HUES6 (cell line): ENCODE measurements at regions not wholly inside any gene's neighbourhood (a gene's known extent, or its start where the extent isn't known, plus 50 kb on each side); places are given as distances from the start of the nearest gene placed in this dataset.

Experiments
- H3K27ac ChIP-seq: 2 replicates; pipeline ENCODE4 v1.7.0; 2013; ENCODE audit warnings: low read depth, mild to moderate bottlenecking, low read length, inconsistent platforms
- H3K27me3 ChIP-seq: 2 replicates; pipeline ENCODE4 v1.6.1; 2013; ENCODE audit warnings: low read length; ENCODE audit not compliant: control insufficient read depth, insufficient read depth
- H3K36me3 ChIP-seq: 2 replicates; pipeline ENCODE4 v1.6.1; 2013; ENCODE audit warnings: low read length; ENCODE audit not compliant: control insufficient read depth, insufficient read depth
- H3K4me1 ChIP-seq: 2 replicates; pipeline ENCODE4 v1.6.1; 2013; ENCODE audit warnings: low read length; ENCODE audit not compliant: control insufficient read depth, insufficient read depth
- H3K4me3 ChIP-seq: 2 replicates; pipeline ENCODE4 v1.5.1; 2013; ENCODE audit warnings: low read depth, low read length
- H3K9ac ChIP-seq: one replicate; pipeline ENCODE4 v1.6.1; 2013; ENCODE audit warnings: mild to moderate bottlenecking, low read length
- H3K9me3 ChIP-seq: 2 replicates; pipeline ENCODE4 v1.6.1; 2013; ENCODE audit warnings: low read depth, low read length; ENCODE audit not compliant: control insufficient read depth, insufficient read depth

DNA sequence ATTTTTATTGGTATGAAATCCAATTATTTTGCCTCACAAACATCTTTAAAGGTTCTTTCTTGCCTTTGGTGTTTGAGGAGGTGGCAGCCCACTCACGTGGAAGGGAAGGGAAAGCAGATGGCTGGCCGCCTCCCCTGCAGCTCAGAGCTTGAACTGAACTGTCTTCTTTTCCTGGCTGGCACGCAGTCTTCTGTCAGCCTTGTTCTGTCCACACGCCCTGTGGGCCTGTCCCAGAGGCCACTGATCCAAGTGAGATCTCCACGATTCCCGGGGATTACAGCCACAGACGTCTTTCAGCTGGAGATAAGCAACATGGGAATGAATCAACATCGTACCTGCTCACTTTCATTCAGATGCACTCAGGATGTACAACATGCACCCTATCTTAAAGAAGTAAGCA, 73.3 kb downstream of the TMEM18 start:
- Histone ChIP-seq H3K9me3 (no peaks in the 10 kb centered on the region; the same call in 1 of the 2 replicates), H3K9ac (no peak overlapping the region), H3K4me1 (no peaks in the 10 kb centered on the region), H3K4me3 (no peak overlapping the region), H3K27me3 (no peaks in the 10 kb centered on the region), H3K36me3 (no peaks in the 10 kb centered on the region), H3K27ac (no peak overlapping the region)

DNA sequence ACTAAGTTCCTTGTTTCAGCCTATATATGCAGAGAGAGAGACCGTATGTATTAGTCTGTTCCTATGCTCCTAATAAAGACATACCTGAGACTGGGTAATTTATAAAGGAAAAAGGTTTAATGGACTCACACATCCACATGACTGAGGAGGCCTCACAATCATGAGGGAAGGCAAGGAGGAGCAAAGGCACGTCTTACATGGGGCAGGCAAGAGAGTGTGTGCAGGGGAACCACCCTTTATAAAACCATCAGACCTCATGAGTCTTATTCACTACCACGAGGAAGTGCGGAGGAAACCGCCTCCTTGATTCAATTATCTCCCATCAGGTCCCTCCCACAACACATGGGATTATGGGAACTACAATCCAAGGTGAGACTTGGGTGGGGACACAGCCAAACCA, 73.8 kb downstream of the TMEM18 start:
- Histone ChIP-seq H3K27ac (no peak overlapping the region), H3K9ac (no peak overlapping the region), H3K9me3 (no peaks in the 10 kb centered on the region; the same call in 1 of the 2 replicates), H3K36me3 (no peaks in the 10 kb centered on the region), H3K4me1 (no peaks in the 10 kb centered on the region), H3K27me3 (no peaks in the 10 kb centered on the region), H3K4me3 (no peak overlapping the region)

DNA sequence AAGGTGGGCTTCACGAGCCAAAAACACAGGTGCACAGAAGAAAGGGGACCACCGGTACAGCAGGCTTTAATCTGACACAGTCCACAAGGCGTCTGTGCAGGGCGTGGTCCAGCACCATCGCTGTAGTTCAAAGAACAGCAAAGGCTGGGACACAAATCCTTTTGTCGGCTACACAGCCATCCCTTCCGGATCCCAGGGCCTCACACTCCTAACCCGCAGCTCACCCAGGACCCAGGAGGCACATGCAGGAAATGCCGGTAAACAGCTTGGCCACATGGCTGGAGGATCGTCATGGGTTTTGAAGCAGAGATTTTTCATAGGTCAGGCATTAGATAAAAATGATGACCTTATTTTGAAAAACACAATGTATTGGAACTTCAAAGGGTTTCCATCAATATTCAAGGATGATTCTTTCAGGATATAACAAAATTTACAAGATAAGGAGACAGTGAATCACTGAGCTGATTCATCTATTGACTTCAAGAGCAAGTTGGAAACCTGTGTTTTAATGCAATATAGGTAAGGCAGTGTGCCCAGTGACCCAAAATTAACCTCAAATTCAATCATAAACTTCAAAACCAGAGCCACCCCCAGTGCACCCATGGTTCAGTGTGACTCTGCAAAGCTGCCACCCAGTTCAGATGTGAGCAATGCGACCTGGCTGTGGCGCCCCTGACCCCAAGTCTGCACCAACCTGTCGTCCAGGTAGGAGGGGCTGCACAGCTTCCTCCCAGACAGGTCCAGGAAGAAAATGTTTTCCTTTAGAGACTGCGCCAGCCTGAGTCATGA, 74.4 kb downstream of the TMEM18 start:
- Histone ChIP-seq H3K4me3 (no peak overlapping the region), H3K4me1 (no peaks in the 10 kb centered on the region), H3K27ac (no peak overlapping the region), H3K9ac (no peak overlapping the region), H3K36me3 (no peaks in the 10 kb centered on the region), H3K9me3 (no peaks in the 10 kb centered on the region; the same call in 1 of the 2 replicates), H3K27me3 (no peaks in the 10 kb centered on the region)

DNA sequence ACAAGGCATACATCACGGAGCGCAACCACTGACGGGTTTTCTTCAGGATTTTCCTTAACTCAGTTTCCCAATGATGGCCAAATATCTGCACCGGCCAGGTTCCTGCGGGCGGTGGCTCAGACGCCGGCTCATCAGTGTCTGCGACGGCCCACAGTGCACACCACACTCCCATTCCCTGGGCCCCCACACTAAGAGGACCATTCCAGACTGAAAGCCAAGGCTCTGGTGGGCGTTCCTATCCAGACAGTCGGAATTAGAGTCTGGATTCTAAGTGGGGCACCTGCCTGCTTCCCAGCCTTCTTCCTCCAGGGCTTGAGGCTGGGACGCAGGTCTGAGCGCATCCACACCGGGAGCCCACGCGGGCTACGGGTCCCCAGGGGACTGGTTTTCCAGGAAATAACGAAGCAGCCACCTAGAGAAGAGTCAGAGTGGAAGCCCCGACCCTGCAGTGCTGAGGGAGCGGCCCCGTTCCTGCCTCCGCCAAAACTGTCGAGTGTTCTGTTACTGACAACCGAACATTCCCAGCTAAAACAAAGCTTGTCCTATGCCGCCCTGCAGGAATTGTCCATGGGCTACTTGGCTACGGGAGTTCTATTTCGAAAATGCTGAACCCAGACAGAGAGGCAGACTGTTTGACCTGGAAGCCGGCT, 75.3 kb downstream of the TMEM18 start:
- no peaks in the 10 kb centered on the region for H3K4me1 ChIP-seq
- H3K9me3 ChIP-seq, result no peaks in the 10 kb centered on the region; the same call in 1 of the 2 replicates
- no peak overlapping the region for H3K9ac ChIP-seq
- no peaks in the 10 kb centered on the region for H3K36me3 ChIP-seq
- H3K27me3 ChIP-seq, result no peaks in the 10 kb centered on the region
- H3K4me3 ChIP-seq, result no peak overlapping the region
- H3K27ac ChIP-seq, result no peak overlapping the region

DNA sequence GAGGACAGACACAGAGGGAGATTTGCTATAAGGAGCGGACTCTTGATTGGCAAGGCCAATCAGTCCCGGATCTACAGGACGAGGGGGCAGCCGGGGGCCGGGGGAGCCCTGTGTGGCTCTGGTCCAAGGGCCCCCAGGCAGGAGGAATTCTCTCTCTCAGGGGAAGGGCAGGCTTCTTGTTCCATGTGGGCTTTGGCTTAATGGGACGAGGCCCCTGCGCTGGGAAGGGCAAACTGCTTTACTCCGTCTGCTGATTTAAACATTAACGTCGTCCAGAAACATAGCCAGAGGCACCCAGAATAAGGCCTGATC, 75.9 kb downstream of the TMEM18 start:
- H3K4me3 ChIP-seq, result no peak overlapping the region
- H3K4me1 ChIP-seq, result no peaks in the 10 kb centered on the region
- H3K27me3 ChIP-seq, result no peaks in the 10 kb centered on the region
- H3K9ac ChIP-seq, result no peak overlapping the region
- H3K36me3 ChIP-seq, result no peaks in the 10 kb centered on the region
- no peak overlapping the region for H3K27ac ChIP-seq
- H3K9me3 ChIP-seq, result no peaks in the 10 kb centered on the region; the same call in 1 of the 2 replicates

DNA sequence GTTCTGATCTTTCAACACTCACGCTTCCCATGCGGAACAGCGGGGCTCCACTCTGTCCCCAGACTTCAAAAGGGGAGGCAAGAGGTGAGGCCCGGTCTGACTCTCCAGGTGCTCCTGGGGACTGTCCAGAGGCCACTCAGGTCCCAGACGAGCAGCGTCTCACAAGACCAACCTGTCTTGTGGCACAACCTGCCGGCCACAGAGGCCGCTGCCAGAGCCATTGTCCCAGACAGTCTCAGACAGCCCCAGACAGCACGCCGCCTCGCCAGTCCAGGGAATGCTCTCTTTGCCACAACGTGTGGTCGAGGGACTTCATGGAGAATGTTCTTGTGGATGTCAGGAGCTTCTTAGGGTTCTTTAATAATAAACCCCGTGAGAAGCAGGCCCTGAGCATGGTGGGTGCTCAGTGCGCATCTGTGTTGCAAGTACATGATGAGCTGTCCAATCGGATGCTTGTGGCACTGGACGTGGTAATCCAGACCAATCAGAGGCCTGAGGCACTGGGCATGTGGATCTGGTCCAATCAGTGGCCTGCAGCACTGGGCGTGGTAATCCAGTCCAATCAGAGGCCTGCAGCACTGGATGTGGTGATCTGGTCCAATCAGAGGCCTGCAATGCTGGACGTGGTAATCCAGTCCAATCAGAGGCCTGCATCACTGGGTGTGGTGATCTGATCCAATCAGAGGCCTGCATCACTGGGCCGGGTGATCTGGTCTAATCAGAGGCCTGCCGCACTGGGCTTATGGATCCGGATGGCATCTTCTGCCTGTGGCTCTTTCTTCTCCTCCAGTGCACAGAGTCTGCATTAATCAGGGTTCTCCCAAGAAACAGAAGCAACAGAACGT, 76.4 kb downstream of the TMEM18 start:
- no peak overlapping the region for H3K27ac ChIP-seq
- no peaks in the 10 kb centered on the region for H3K27me3 ChIP-seq
- H3K36me3 ChIP-seq, result no peaks in the 10 kb centered on the region

DNA sequence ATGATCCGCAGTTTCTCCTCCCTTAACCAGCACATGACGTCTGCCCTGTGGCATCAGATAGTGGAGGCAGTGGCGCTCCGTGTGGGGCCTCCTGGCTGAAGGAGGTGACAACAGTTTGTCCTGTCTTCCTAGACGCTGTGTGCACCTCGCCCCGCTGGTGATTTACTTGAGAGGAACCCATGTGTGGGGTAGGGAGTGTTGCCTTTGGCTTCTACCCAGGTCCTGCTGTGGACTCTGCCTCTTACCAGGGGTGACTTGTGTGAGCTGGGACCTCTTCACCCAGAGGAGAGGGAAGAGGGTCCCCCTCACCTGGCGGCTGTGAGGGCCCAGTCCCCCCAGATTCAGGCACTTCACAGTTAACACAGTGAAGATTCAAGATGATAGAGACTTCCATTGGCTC, 77.6 kb downstream of the TMEM18 start:
- Histone ChIP-seq H3K27me3 (no peaks in the 10 kb centered on the region), H3K36me3 (no peaks in the 10 kb centered on the region), H3K4me1 (no peaks in the 10 kb centered on the region), H3K9ac (no peak overlapping the region), H3K4me3 (no peak overlapping the region), H3K27ac (no peak overlapping the region), H3K9me3 (no peaks in the 10 kb centered on the region)

More for the DNA sequence above, 76.4 kb downstream of the TMEM18 start:
- Histone ChIP-seq H3K4me3 (no peak overlapping the region), H3K4me1 (no peaks in the 10 kb centered on the region), H3K9me3 (no peaks in the 10 kb centered on the region; the same call in 1 of the 2 replicates), H3K9ac (no peak overlapping the region)

DNA sequence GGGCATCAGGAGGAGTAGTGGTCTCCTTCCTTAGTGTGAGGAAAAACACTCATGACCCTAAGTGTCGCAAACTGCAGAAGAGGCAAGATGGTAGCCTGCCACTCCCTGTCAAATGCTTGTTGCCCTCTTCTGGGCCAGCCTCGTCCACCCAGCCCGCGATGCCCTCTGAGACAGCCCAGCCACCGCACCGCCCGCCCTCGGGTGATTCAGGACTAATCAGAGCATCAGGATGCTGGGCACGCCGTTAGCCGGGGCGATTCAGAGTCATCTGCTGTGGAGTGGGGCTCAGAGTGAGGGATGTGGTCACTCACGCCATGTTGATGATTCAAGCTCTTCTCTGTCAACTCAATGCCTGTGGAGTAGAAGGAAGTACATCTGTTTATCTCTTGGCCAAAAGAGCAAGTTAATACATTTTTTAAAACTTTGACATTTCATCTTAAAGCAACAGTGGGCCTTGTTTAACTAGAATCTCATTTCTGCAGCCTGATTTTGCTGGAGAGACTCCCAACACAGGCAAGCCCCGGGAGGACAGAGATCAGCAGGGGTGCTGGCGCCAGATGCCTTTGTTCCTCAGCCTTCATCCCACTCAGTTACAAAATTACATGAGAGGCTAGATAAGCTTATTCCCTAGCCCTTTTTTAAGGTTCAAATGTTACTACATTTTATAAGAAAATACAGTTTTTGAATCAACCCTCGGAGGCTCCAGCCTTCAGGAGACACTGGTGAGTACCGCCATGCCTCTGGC, 79.0 kb downstream of the TMEM18 start:
- Histone ChIP-seq H3K27ac (no peak overlapping the region), H3K4me1 (no peaks in the 10 kb centered on the region), H3K9ac (no peak overlapping the region), H3K9me3 (no peaks in the 10 kb centered on the region), H3K4me3 (no peak overlapping the region), H3K27me3 (no peaks in the 10 kb centered on the region), H3K36me3 (no peaks in the 10 kb centered on the region)

DNA sequence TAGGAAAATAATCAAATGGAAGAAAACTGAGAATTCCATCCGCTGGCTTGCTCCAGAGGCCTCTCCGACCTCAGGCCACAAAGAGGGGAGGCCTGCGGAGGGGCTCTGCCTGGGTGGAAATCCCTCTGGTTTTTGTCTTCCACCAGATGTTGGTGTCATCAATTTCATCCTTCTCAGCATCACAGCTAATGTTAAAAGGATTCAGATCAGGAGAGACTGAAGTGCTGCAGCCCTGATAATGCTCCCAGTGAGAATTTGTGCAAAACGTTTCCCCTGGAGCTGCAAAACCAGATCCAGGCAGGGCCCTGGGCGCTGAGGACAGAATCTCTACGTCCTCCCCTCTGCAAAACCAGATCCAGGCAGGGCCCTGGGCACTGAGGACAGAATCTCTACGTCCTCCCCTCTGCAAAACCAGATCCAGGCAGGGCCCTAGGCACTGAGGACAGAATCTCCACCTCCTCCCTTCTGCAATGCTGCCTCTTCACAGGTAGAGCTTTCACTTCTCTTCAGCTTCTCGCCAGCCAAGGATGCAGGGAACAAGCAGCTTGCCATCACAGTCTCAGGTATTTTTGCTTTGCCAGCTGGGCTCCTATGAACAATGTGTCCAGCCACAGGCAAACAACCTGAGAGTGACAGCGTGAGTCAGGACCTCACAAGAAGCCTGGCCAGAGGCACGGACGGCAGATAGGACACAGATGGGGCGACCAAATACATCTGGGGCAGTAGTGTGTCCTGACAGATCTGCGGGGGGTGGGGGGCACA, 81.2 kb downstream of the TMEM18 start:
- no peaks in the 10 kb centered on the region for H3K27me3 ChIP-seq
- H3K27ac ChIP-seq, result no peak overlapping the region
- no peaks in the 10 kb centered on the region for H3K9me3 ChIP-seq
- no peaks in the 10 kb centered on the region for H3K36me3 ChIP-seq
- no peak overlapping the region for H3K9ac ChIP-seq
- H3K4me3 ChIP-seq, result no peak overlapping the region
- no peaks in the 10 kb centered on the region for H3K4me1 ChIP-seq

DNA sequence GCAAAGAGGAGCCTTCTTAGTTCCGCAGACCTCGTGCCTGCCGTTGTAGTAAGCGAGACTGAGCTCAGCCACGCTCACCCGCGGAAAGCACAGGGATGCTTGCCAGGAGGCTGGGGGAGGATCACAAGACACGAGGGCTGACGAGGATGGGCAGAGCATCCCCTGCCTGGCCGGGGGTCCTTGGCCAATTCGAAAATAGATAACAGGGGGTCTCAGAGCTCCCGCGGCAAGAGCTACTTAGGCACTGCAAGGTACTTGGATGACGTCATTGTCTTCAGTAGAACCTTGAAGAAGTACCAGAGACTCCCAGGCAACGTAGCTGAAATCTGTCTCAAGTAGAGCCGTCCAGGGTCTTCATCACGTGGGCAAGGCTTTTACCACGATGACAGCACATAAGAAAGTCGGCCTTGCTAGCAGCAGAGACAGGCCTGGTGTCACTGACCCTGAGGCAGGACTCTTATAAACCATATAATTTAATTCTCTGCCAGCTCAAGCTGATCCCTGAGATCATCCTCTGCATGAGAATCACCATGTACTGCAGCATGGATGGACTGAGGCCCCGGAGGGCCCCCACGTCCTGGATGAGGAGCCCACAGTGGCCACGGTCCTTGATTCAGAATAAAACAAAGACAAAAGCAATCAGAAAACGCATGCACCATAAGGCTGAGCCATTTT, 81.9 kb downstream of the TMEM18 start:
- Histone ChIP-seq H3K27me3 (no peaks in the 10 kb centered on the region), H3K27ac (no peak overlapping the region), H3K4me1 (no peaks in the 10 kb centered on the region), H3K9ac (no peak overlapping the region), H3K36me3 (no peaks in the 10 kb centered on the region), H3K4me3 (no peak overlapping the region), H3K9me3 (no peaks in the 10 kb centered on the region)
